A549 (cell line): ENCODE measurements at regions not wholly inside any gene's neighbourhood (a gene's known extent, or its start where the extent isn't known, plus 50 kb on each side); places are given as distances from the start of the nearest gene placed in this dataset.

Experiments
- CEBPB ChIP-seq, 2 experiments: fragments of >200 bp in 1 of 2; sonication (Bioruptor Twin) in 1 of 2; formaldehyde crosslinking in 1 of 2; IDR thresholded peaks; 2 replicates each; pipeline ENCODE4 v1.6.1; 2012 to 2016
- CTCF ChIP-seq: fragments of >200 bp; sonication (Bioruptor Twin); formaldehyde crosslinking; IDR thresholded peaks from 3 replicates; pipeline ENCODE4 v1.5.1; 2016
- HMGXB4 ChIP-seq: fragments of 250-450 bp; sonication (Bioruptor Pico); IDR thresholded peaks from 2 replicates; pipeline ENCODE4 v1.5.0; 2021; ENCODE audit warnings: mild to moderate bottlenecking, moderate library complexity, borderline replicate concordance
- JUN ChIP-seq, 2 experiments: fragments of >200 bp; sonication (Bioruptor Twin); formaldehyde crosslinking; IDR thresholded peaks; 2 replicates in 1 of 2; 3 replicates in 1 of 2; pipeline ENCODE4 v1.6.1; 2016 to 2017
- MYC ChIP-seq: IDR thresholded peaks from 2 replicates; pipeline ENCODE4 v1.6.1; 2012; ENCODE audit warnings: mild to moderate bottlenecking, inconsistent platforms, low read length, improper control_type of control experiment, borderline replicate concordance
- NR3C1 ChIP-seq: fragments of >200 bp; sonication (Bioruptor Twin); formaldehyde crosslinking; IDR thresholded peaks from 3 replicates; pipeline ENCODE4 v1.6.1; 2017
- POLR2A ChIP-seq: IDR thresholded peaks from 2 replicates; pipeline ENCODE4 v1.6.1; 2012; ENCODE audit warnings: mild to moderate bottlenecking, low read length
- RAD21 ChIP-seq, 2 experiments: fragments of >200 bp in 1 of 2; sonication (Bioruptor Twin) in 1 of 2; formaldehyde crosslinking in 1 of 2; IDR thresholded peaks in 1 of 2; conservative IDR thresholded peaks in 1 of 2; 2 replicates in 1 of 2; 3 replicates in 1 of 2; pipeline ENCODE4 v1.6.1; 2012 to 2018; ENCODE audit warnings: inconsistent platforms in 1 of 2
- REST ChIP-seq: fragments of 200-600 bp; sonication (generic); IDR thresholded peaks from 2 replicates; pipeline ENCODE4 v1.6.1; 2016; ENCODE audit warnings: antibody characterized with exemption, mild to moderate bottlenecking, moderate library complexity
- SMC3 ChIP-seq: fragments of >200 bp; sonication (Bioruptor Twin); formaldehyde crosslinking; IDR thresholded peaks from 3 replicates; pipeline ENCODE4 v1.6.1; 2018; ENCODE audit warnings: inconsistent platforms
- TP53 ChIP-seq: fragments of 250-450 bp; sonication (Bioruptor Pico); IDR thresholded peaks from 2 replicates; pipeline ENCODE4 v1.5.0; 2021; ENCODE audit warnings: mild to moderate bottlenecking, moderate library complexity
- ZC3H11A ChIP-seq: fragments of 450-650 bp; IDR thresholded peaks from 2 replicates; pipeline ENCODE4 v1.6.1; 2014; ENCODE audit warnings: antibody characterized with exemption, mild to moderate bottlenecking

- TF ChIP-seq REST (no peak), CTCF (no peak), TP53 (CRISPR knock-in tag) (no peak), HMGXB4 (CRISPR knock-in tag) (no peak), NR3C1 (no peak), MYC (no peak), RAD21 (conservative IDR thresholded peaks at IDR 0.05 in 1 of 2, IDR thresholded peaks at IDR 0.05 in 1 of 2) (0 out of 5 replicates have a peak, but pooled peaks of 1 of the 2 experiments have one; percentile 19), JUN (IDR thresholded peaks at IDR 0.05) (peak in 1 of 2 experiments; percentile 34; a peak in 1 of 5 replicates), SMC3 (peak; percentile 11; the same call in 1 of the 3 replicates), ZC3H11A (no peak), CEBPB (IDR thresholded peaks at IDR 0.05) (no peak), POLR2A (peak; percentile 69)
Observed at GRCh38 chr6:100228834-100229441, 234.9 kb upstream of the MCHR2 start.
